CD4-positive, alpha-beta T cell treated with Interleukin-6 for 4 hours (primary cell): ENCODE measurements at regions not wholly inside any gene's neighbourhood (a gene's known extent, or its start where the extent isn't known, plus 50 kb on each side); places are given as distances from the start of the nearest gene placed in this dataset.
"Not testable (repeated sequence)": the region's sequence is repeated elsewhere in the genome, so short reads cannot be mapped to it uniquely, and the experiment has no call there.

ENCODE experiments used
- DNase-seq: peaks from one replicate; pipeline ENCODE4 v3.0.0-alpha.2; 2020; ENCODE audit warnings: mixed read lengths

GRCh38 chr2:111320965-111321364 lies 200.3 kb downstream of the BCL2L11 start:
- DNase-seq, result not testable (repeated sequence)

DNA sequence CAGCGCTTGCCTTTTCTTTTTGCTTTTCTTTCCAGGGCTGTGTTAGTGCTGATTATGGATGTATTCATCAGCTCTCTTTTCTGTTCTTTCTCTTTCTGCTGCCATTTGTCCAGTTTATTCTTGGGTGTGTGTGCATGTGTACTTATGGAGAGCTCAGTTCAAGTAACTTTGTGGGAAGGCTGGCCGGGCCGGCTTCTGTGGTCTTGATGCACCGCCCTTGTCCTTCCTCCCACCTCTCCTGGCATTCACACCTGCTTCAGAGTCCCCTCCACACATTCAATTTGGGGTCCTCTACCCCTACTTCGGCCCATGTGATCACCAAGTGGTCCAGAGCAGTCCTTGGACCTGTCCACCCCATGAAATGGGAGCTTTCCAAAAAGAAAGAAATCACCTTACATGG lies 202.7 kb downstream of the BCL2L11 start:
- not testable (repeated sequence) for DNase-seq

DNA sequence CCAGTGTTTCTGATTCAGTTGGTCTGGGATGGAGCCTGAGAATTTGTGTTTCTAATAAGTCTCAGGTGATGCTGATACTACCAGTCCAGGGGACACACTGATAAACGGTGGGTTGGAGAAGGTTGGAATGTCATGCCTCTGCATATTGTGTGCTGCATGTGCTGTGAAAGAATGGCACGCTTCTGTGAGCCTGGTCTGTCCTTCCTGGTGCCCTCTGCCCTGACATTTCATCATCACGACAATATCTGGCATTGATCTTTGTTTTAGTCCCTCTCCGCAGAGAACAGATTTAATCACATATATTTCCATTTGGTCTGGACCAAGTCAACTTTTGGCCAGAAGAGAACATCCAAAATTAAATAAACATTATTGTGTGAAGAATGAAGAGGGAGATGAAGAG lies 207.0 kb downstream of the BCL2L11 start:
- not testable (repeated sequence) for DNase-seq

- not testable (repeated sequence) for DNase-seq
Observed at GRCh38 chr2:111329309-111329708, 208.6 kb downstream of the BCL2L11 start.

- not testable (repeated sequence) for DNase-seq
Observed at GRCh38 chr2:111331099-111331724, 210.5 kb downstream of the BCL2L11 start.

DNA sequence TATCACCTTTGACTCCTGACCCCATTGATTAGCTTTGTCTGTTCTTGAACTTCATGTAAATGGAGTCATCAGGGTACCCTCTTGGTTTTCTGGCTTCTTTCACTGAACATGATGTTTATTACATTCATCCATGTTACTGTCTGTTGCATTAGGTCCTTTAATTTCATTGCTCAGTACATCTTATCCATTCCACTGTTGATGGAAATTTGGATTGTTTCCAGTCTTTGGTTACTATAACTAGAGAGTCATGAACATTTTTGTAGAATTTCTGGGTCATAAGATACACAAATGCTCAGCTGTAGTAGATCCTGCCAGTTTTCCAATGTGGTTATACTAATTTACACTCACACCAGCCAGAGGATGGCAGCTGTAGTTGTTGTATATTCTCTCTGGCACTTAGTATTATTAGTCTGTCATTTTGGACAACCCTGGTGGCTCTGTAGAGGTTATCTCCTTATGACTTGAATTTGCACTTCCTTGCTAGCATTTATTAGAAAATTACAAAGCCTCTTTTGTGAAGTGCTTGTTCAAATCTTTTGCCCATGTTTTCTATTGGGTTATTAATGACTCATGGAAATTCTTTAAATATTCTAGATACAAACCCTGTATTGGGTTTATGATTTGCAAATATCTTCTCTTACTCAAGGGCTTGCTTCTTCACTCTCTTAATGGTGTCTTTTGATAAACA lies 214.7 kb downstream of the BCL2L11 start:
- not testable (repeated sequence) for DNase-seq

- not testable (repeated sequence) for DNase-seq
Observed at GRCh38 chr2:111338474-111338873, 217.8 kb downstream of the BCL2L11 start.

DNA sequence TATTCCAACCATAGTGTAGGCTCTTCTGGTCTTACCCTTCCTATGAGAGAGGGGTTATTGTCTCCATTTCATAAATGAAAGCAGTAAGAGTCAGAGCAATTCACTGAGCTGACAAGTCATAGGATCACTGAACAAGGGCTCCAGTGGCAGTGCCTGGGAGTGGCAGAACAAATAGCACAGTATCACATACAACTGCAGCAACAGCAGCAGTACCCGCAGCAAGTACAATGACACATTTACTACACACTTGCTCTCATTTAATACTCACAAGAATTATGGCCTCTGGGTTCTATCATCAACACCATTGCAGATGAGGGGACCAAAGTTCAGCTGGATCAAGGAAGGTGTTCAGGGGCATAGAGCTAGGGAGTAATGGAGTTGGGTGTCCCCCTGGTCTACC lies 218.8 kb downstream of the BCL2L11 start:
- DNase-seq, result not testable (repeated sequence)

DNA sequence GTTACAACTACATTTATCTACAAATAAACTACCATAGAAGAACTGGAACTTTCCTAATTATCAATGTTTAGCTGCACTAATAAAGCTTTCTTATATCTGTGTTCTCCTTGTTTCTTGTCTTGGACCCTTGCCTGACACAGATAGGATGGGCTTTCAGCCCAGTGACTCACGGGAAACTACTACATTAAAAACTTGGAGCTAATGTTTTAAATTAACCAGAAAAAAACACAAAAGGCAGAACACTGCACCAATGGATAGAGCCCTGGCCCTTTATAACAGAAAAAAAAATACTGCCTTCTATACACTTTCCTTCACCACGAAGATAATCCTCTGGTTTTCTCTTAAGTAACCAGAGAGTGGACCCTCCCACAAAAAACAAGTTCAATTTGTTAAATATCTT lies 223.9 kb downstream of the BCL2L11 start:
- DNase-seq, result not testable (repeated sequence)

DNA sequence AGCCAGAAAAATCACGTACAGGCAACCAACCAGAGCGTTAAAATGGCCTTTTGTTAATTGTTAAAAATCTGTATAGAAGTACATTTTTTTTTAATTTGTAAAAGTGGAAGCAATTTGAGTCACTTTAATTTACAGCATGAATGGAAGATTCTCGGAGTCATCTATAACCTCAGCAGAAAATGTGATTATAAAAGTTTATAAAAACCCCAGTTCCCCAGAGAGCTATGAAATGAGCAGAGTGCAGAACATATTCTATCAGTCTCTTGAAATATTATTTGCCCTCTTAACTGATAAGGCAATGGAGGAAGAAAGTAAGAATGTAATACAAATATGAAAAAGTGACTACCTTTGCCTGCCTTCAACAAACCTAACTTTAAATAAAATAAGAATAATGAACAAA lies 224.7 kb downstream of the BCL2L11 start:
- DNase-seq, result not testable (repeated sequence)

- not testable (repeated sequence) for DNase-seq
Observed at GRCh38 chr2:111346018-111346930, 225.6 kb downstream of the BCL2L11 start.

DNA sequence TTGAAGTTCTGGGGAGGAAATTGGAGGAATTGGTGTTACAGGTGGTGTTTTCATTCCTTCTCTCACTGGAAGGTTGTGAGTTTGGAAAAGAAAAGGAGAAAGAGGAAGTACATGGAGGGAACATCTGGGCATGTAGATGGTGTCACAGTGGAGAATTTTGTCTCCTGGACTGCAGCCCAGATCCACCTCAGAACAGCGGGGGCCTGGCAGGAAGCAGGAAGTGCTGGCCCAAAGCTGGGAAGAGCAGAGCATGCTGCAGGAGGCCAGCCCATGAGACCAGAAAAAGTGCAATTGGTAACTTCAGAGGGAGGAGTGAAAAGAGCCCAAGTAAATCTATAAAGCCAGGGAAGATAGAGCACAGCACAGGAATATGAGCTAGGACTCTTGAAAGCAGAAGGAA lies 227.0 kb downstream of the BCL2L11 start:
- DNase-seq, result not testable (repeated sequence)

DNA sequence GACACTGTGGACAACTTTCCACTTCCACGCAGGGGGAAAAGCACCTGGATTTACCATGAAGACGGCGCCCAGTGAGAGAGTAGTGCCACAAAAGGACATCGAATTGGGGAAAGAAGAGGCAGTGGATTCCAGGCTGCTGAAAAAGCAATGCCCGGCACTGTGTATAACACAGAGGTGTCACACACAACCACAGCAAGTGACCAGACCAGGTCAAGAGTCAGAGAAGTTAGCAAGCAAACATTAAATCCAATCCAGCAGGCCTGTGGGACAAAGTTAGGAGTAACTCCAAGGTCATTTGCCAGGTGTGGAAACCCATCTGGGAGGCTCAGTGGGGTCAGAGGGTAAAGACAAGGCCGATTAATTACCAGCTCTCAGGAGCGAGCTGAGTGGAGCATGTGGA lies 227.6 kb downstream of the BCL2L11 start:
- not testable (repeated sequence) for DNase-seq

GRCh38 chr2:111355022-111355817 lies 234.5 kb downstream of the BCL2L11 start:
- not testable (repeated sequence) for DNase-seq

- DNase-seq, result not testable (repeated sequence)
Observed at GRCh38 chr2:111355823-111356511, 235.3 kb downstream of the BCL2L11 start.

GRCh38 chr2:111356512-111357031 lies 235.9 kb downstream of the BCL2L11 start:
- not testable (repeated sequence) for DNase-seq

DNA sequence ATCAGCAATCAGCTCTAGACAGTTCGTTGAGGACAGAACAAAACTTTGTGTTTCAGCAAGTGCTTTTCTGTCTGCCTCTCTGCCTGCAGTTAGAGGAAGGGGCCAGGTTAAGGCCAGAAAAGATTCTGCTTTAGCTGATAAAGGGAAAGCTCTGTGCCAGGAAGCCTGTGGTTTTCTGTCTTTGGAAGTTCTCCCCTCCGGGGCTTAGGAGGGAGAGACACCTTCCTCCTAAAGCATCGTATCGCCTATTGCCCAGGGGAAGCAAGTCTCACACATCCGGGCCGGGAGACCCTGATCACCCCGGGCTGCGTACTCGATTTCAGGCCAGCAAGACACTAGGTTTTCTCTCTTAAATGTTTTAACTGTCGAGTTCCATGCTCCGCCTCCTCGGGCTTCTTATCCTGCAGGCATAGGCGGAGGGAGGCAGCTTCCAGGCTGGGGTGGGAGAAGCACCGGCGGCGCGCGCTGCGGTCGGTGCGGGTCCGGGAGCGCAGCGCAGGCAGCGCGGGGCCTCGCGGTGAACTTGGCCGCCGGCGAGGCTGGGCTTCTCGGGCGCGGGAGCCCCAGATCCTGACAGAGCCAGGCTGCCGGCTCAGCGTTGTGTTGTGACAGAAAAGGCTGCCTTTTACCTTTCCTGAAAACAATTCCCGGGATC lies 245.4 kb downstream of the BCL2L11 start:
- not testable (repeated sequence) for DNase-seq

DNA sequence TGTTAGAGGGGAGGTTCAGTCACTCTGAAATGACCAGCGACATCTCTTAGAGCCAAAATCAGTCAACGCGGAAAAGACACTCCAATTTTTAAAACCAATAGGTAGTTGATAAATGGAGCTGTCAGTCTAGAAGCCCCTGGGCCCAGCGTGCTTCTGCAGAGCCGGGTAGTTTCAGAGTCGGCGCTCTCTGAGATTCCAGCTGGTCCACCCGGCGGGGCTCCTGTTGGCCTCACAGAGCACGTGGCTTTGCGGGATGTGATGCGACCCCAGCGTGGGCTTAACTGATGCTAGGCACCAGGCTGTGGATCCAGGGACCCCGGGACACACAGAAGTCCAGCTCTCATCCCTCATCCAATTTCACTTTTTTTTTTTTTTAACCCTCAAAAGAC lies 245.9 kb downstream of the BCL2L11 start:
- not testable (repeated sequence) for DNase-seq

- not testable (repeated sequence) for DNase-seq
Observed at GRCh38 chr2:111367080-111367479, 246.4 kb downstream of the BCL2L11 start.

DNA sequence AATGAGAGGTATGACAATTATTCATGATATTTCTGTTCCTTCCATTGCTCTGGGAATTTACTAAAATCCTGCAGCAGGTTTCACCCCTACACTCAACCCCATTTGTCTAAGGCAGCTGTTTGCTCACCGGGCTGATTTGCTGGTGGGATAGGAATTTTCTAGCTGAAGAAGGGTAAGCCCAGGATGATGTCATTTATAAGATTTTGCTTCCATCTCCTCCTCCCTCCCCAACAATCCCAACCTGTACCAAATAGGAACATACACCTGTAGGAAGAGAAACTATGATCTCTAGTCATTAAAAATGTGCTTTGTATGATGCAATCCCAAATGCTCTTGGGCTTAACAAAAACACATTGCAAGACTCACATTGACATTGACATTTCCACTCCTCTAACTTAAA lies 247.2 kb downstream of the BCL2L11 start:
- not testable (repeated sequence) for DNase-seq

DNA sequence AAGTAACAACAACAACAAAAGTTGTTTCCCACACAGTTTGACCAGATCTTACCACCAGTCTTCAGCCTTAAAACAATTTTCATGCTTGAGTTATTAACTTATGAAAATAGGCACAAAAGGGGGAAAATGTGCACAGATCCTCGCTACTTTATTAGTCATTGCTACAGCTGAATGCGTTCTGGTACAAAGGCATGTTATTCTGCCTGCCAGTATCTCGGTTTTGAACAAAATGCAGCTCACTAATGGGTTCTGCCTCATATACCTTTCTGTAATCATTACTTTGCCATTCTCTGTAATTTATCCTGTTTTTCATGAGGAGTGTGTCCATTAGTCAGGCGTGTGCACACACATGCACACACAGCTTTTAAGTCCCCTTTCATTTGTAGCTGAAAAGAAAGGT lies 247.6 kb downstream of the BCL2L11 start:
- not testable (repeated sequence) for DNase-seq
